Upper lobe of left lung (tissue), 6 donors: ENCODE measurements at regions not wholly inside any gene's neighbourhood (a gene's known extent, or its start where the extent isn't known, plus 50 kb on each side); places are given as distances from the start of the nearest gene placed in this dataset.

Experiments
- ATAC-seq, 2 donors: fragments of 200-7000 bp; cut with Tn5 transposase; one replicate each; pipeline ENCODE4 v1.9.1; 2022; ENCODE audit warnings: mild to moderate bottlenecking in 2 of 2, moderate library complexity in 2 of 2; ENCODE audit not compliant: low FRiP score in 2 of 2
- DNase-seq, 2 donors: peaks; one replicate each; pipeline ENCODE4 v3.0.0-alpha.2; 2019 to 2020
- H3K27ac ChIP-seq, 4 donors: fragments of 200-600 bp; sonication (generic); one replicate each; pipeline ENCODE4 v1.5.1; 2016 to 2019
- H3K27me3 ChIP-seq, 4 donors: fragments of 200-600 bp; sonication (generic); one replicate each; pipeline ENCODE4 v1.5.1; 2017 to 2019
- H3K36me3 ChIP-seq, 4 donors: fragments of 200-600 bp; sonication (generic); one replicate each; pipeline ENCODE4 v1.5.1; 2016 to 2019
- H3K4me1 ChIP-seq, 4 donors: fragments of 200-600 bp; sonication (generic); one replicate each; pipeline ENCODE4 v1.5.1; 2018 to 2019
- H3K4me3 ChIP-seq, 4 donors: fragments of 200-600 bp; sonication (generic); one replicate each; pipeline ENCODE4 v1.5.1; 2017 to 2019; ENCODE audit warnings: mild to moderate bottlenecking in 2 of 4, moderate library complexity in 1 of 4
- H3K9me3 ChIP-seq, 4 donors: fragments of 200-600 bp; sonication (generic); one replicate each; pipeline ENCODE4 v1.5.1; 2018 to 2019
- EP300 ChIP-seq, 4 donors: sonication (generic); formaldehyde crosslinking; IDR thresholded peaks; one replicate each; pipeline ENCODE4 v1.5.1; 2017; ENCODE audit warnings: antibody characterized with exemption in 4 of 4, control low read depth in 2 of 4
- POLR2A ChIP-seq, 4 donors: fragments of 450-650 bp; IDR thresholded peaks; one replicate each; pipeline ENCODE4 v1.5.1; 2016 to 2017; ENCODE audit warnings: antibody characterized with exemption in 4 of 4, mild to moderate bottlenecking in 2 of 4
- POLR2AphosphoS5 ChIP-seq, 2 donors: sonication (generic); formaldehyde crosslinking; IDR thresholded peaks; one replicate each; pipeline ENCODE4 v1.5.1; 2017; ENCODE audit warnings: antibody characterized with exemption in 2 of 2
- WGBS, 2 donors: methylation state at CpG; one replicate each; pipeline ENCODE4 v1.1.5; 2017 to 2018; 5-methylcytosine and 5-hydroxymethylcytosine counted together
- TF ChIP-seq, protein P1 (sequence below), 6 experiments: fragments of 450-650 bp in 4 of 6; fragments of 200-600 bp in 2 of 6; sonication (generic) in 2 of 6; IDR thresholded peaks; one replicate each; pipeline ENCODE4 v1.5.1; 2016 to 2019; ENCODE audit warnings: antibody characterized with exemption in 6 of 6
- donor health status: DM: no; HTN: no; CAD: no; lungs with moderate emphysema.
- donor health status: DM: no; HTN: yes; CAD: no; lungs with severe emphysema.

- Histone ChIP-seq H3K36me3 (no peaks in the 10 kb centered on the region), H3K9me3 (no peaks in the 10 kb centered on the region), H3K4me3 (no peak overlapping the region), H3K27me3 (no peaks in the 10 kb centered on the region), H3K4me1 (no peaks in the 10 kb centered on the region), H3K27ac (no peak overlapping the region)
- ATAC-seq (no peak), DNase-seq (no peak)
- TF ChIP-seq POLR2A (IDR thresholded peaks at IDR 0.05) (no peak), EP300 (IDR thresholded peaks at IDR 0.05) (no peak), POLR2AphosphoS5 (IDR thresholded peaks at IDR 0.05) (no peak)
- TF ChIP-seq, protein P1, sequence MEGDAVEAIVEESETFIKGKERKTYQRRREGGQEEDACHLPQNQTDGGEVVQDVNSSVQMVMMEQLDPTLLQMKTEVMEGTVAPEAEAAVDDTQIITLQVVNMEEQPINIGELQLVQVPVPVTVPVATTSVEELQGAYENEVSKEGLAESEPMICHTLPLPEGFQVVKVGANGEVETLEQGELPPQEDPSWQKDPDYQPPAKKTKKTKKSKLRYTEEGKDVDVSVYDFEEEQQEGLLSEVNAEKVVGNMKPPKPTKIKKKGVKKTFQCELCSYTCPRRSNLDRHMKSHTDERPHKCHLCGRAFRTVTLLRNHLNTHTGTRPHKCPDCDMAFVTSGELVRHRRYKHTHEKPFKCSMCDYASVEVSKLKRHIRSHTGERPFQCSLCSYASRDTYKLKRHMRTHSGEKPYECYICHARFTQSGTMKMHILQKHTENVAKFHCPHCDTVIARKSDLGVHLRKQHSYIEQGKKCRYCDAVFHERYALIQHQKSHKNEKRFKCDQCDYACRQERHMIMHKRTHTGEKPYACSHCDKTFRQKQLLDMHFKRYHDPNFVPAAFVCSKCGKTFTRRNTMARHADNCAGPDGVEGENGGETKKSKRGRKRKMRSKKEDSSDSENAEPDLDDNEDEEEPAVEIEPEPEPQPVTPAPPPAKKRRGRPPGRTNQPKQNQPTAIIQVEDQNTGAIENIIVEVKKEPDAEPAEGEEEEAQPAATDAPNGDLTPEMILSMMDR (IDR thresholded peaks at IDR 0.05), result no peak
- 74% methylated on average over 6 of the region's 6 CpGs for WGBS, 2 donors
These were observed 134.0 kb upstream of the SUCLG2 start for GRCh38 chr3:67788396-67788795.

GRCh38 chr3:67783281-67784250 lies 129.2 kb upstream of the SUCLG2 start:
- Histone ChIP-seq H3K9me3 (no peaks in the 10 kb centered on the region), H3K27ac (no peak overlapping the region), H3K27me3 (no peaks in the 10 kb centered on the region), H3K4me3 (no peak overlapping the region), H3K36me3 (no peaks in the 10 kb centered on the region), H3K4me1 (no peaks in the 10 kb centered on the region)
- TF ChIP-seq, protein P1 (IDR thresholded peaks at IDR 0.05), result no peak
- TF ChIP-seq EP300 (IDR thresholded peaks at IDR 0.05), result no peak
- no peak for TF ChIP-seq POLR2AphosphoS5 (IDR thresholded peaks at IDR 0.05)
- 50 to 52% methylated on average over 3 of the region's 3 CpGs for WGBS, 2 donors
- no peak for DNase-seq
- no peak for ATAC-seq

GRCh38 chr3:67781871-67782270 lies 127.5 kb upstream of the SUCLG2 start:
- TF ChIP-seq EP300 (IDR thresholded peaks at IDR 0.05) (no peak), POLR2A (IDR thresholded peaks at IDR 0.05) (no peak), POLR2AphosphoS5 (IDR thresholded peaks at IDR 0.05) (no peak)
- TF ChIP-seq, protein P1 (IDR thresholded peaks at IDR 0.05), result no peak
- ATAC-seq, result no peak
- H3K4me1 ChIP-seq, result no peaks in the 10 kb centered on the region
- H3K27ac ChIP-seq, result no peak overlapping the region
- WGBS, 2 donors, result 85 to 86% methylated on average over 5 to 7 of the region's 7 CpGs
- DNase-seq, result no peak
- H3K36me3 ChIP-seq, result no peaks in the 10 kb centered on the region
- H3K4me3 ChIP-seq, result no peak overlapping the region
- H3K27me3 ChIP-seq, result no peaks in the 10 kb centered on the region
- H3K9me3 ChIP-seq, result peaks cover 0 to 3% (median under 1%) of the 10 kb centered on the region in 4 donors

DNA sequence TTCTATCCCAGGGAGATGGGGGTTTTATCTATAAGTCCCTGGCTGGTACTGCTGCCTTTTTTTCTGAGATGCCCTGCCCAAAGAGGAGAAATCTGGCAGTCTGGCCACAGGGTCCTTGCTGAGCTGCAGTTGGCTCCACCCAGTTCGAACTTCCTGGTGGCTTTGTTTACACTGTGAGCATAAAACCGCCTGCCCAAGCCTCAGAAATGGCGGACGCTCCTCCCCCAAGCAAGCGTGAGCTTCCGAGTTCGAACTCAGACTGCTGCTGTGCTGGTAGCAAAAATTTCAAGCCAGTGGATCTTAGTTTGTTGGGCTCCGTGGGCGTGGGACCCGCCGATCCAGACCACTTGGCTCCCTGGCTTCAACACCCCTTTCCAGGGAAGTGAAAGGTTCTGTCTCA lies 126.8 kb upstream of the SUCLG2 start:
- DNase-seq (no peak), ATAC-seq (no peak)
- Histone ChIP-seq H3K27me3 (no peaks in the 10 kb centered on the region), H3K4me1 (no peaks in the 10 kb centered on the region), H3K27ac (no peak overlapping the region), H3K4me3 (no peak overlapping the region), H3K36me3 (no peaks in the 10 kb centered on the region), H3K9me3 (peaks cover 0 to 7% (median 2%) of the 10 kb centered on the region in 4 donors)
- 82 to 95% methylated on average over 11 of the region's 11 CpGs for WGBS, 2 donors
- TF ChIP-seq EP300 (IDR thresholded peaks at IDR 0.05) (no peak), POLR2A (IDR thresholded peaks at IDR 0.05) (no peak), POLR2AphosphoS5 (IDR thresholded peaks at IDR 0.05) (no peak)
- TF ChIP-seq, protein P1 (IDR thresholded peaks at IDR 0.05), result no peak
